Pancreas (tissue), 10 donors: ENCODE measurements at regions not wholly inside any gene's neighbourhood (a gene's known extent, or its start where the extent isn't known, plus 50 kb on each side); places are given as distances from the start of the nearest gene placed in this dataset.

Source experiments
- ATAC-seq, 4 donors: fragments of 200-7000 bp; cut with Tn5 transposase; one replicate each; pipeline versions ENCODE4 v1.8.0 to v1.9.1; 2020; ENCODE audit warnings: mild to moderate bottlenecking in 4 of 4, moderate library complexity in 4 of 4
- DNase-seq, 6 donors: peaks; one replicate each; pipeline ENCODE4 v3.0.0-alpha.2; 2020
- FAIRE-seq: peaks from 2 replicates; lab custom pipeline; 2012; peaks lifted over from hg19 to GRCh38; lab: Jason Lieb, UNC
- H3K27ac ChIP-seq, 4 donors: fragments of 200-600 bp; sonication (generic); 1 replicate in 3 of 4; 2 replicates in 1 of 4; pipeline versions ENCODE4 v1.5.0 to v1.8.0; 2020
- H3K27me3 ChIP-seq, 4 donors: fragments of 200-600 bp; one replicate each; pipeline ENCODE4 v1.8.0; 2021
- H3K36me3 ChIP-seq, 3 donors: fragments of 200-600 bp; sonication (generic) in 1 of 3; one replicate each; pipeline versions ENCODE4 v1.5.0 to v1.8.0; 2020 to 2021
- H3K4me1 ChIP-seq, 3 donors: fragments of 200-600 bp; one replicate each; pipeline ENCODE4 v1.8.0; 2021
- H3K4me3 ChIP-seq, 4 donors: fragments of 200-600 bp; sonication (generic) in 2 of 4; one replicate each; pipeline versions ENCODE4 v1.5.0 to v1.8.0; 2020 to 2021
- H3K9me3 ChIP-seq, 4 donors: fragments of 200-600 bp; one replicate each; pipeline ENCODE4 v1.8.0; 2021
- WGBS, 2 donors: extraction: QIAGEN DNeasy Blood & Tissue Kit; methylation state at CpG; one replicate each; pipeline ENCODE4 v1.1.7; 2013; 5-methylcytosine and 5-hydroxymethylcytosine counted together
- intact Hi-C, 3 donors: fragments of 100-400 bp; cut with DNase I; formaldehyde crosslinking; loops; one replicate each; pipeline versions ENCODE4 v1.11.1 to v1.14.2; 2022
- TF ChIP-seq, protein P1 (sequence below), 4 donors: fragments of 200-600 bp; sonication (generic) in 3 of 4; IDR thresholded peaks; one replicate each; pipeline versions ENCODE4 v1.5.0 to v1.8.0; 2021; ENCODE audit warnings: antibody characterized with exemption in 4 of 4
- donor health status: healthy with polysubstance abuse.
- donor health status: DM: no; HTN: no; CAD: no; lungs with moderate emphysema.
- donor health status: DM: no; HTN: no; CAD: no.
- donor health status: control.
- donor health status: control.
- donor health status: Bipolar disorder and iron deficiency.
- donor health status: DM: yes; HTN: yes; CAD: no.
- donor health status: DM: no; HTN: no; CAD: no.
- donor health status: DM: no; HTN: no; CAD: no.
- donor health status: DM: yes; HTN: yes; CAD: no.

- TF ChIP-seq, protein P1, sequence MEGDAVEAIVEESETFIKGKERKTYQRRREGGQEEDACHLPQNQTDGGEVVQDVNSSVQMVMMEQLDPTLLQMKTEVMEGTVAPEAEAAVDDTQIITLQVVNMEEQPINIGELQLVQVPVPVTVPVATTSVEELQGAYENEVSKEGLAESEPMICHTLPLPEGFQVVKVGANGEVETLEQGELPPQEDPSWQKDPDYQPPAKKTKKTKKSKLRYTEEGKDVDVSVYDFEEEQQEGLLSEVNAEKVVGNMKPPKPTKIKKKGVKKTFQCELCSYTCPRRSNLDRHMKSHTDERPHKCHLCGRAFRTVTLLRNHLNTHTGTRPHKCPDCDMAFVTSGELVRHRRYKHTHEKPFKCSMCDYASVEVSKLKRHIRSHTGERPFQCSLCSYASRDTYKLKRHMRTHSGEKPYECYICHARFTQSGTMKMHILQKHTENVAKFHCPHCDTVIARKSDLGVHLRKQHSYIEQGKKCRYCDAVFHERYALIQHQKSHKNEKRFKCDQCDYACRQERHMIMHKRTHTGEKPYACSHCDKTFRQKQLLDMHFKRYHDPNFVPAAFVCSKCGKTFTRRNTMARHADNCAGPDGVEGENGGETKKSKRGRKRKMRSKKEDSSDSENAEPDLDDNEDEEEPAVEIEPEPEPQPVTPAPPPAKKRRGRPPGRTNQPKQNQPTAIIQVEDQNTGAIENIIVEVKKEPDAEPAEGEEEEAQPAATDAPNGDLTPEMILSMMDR (IDR thresholded peaks at IDR 0.05) = peak; percentile 11 to 46 (median 40)
- peak overlapping the region in 1 of 4 donors; percentile 34 for H3K27ac ChIP-seq
- H3K27me3 ChIP-seq = no peaks in the 10 kb centered on the region
- WGBS, 2 donors = 10 to 11% methylated on average over 3 of the region's 3 CpGs
- FAIRE-seq (peak; percentile 9), ATAC-seq (peak; percentile 77 to 94 (median 90)), DNase-seq (peak in 5 of 6 donors; percentile 17 to 64 (median 39))
- peaks cover 0 to 12% (median 10%) of the 10 kb centered on the region in 3 donors for H3K4me1 ChIP-seq
- H3K36me3 ChIP-seq = no peaks in the 10 kb centered on the region
- no peaks in the 10 kb centered on the region for H3K9me3 ChIP-seq
- intact Hi-C loops = no loop called here
- H3K4me3 ChIP-seq = no peak overlapping the region
These were observed 265.5 kb upstream of the ADAMTSL1 start for GRCh38 chr9:18208166-18209059.

DNA sequence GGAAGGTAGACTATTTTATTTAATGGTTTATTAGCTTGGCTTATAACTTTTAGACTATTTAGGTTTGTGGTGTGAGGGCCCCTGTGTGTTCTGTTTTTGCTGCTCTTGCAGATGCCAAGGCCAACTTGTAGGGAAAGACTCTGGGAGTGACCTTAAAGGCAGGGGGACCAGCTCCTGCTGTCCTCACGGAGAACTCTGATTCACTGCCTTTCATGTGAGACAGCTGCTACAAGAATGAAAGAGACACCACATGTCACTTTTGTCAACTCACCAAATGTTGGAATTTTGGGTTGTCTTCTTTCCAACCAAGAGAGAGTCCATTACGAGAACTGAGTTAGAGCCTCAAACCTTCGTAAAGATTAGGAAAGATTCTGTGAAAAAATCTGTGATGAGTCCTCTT, 258.3 kb upstream of the ADAMTSL1 start:
- no peaks in the 10 kb centered on the region for H3K36me3 ChIP-seq
- H3K4me3 ChIP-seq = no peak overlapping the region
- WGBS, 2 donors = 71 to 84% methylated on average over 3 of the region's 3 CpGs
- ATAC-seq (no peak), DNase-seq (no peak), FAIRE-seq (no peak)
- no peak overlapping the region for H3K27ac ChIP-seq
- intact Hi-C loops = loop anchor here in 1 of 3 donors (5.0 kb wide), 1 partner anchor 408 kb away; no protein-coding TSS in a partner anchor
- TF ChIP-seq, protein P1 (IDR thresholded peaks at IDR 0.05) = no peak
- no peaks in the 10 kb centered on the region for H3K4me1 ChIP-seq
- no peaks in the 10 kb centered on the region for H3K27me3 ChIP-seq
- H3K9me3 ChIP-seq = no peaks in the 10 kb centered on the region

DNA sequence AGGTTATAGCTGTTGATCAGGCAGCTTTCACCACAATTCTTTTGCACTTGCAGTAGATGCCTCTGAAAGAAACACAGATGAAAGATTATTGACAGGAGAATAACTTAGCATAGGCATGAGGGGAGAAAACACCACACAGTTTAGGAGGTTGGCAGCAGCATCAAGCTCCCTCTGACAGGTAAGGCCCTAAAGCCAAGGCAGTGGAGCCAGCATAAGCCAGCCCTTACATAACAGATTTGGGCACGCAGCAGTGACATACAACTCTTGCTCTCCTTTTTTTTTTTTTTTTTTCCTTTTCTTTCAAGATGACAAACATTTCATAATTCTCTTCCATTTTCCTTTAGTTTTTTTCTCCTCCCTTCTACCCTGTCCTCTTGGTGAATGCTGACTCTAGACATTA, 257.6 kb upstream of the ADAMTSL1 start:
- no peaks in the 10 kb centered on the region for H3K36me3 ChIP-seq
- ATAC-seq (no peak), DNase-seq (no peak), FAIRE-seq (no peak)
- H3K9me3 ChIP-seq = no peaks in the 10 kb centered on the region
- no peaks in the 10 kb centered on the region for H3K27me3 ChIP-seq
- WGBS, 2 donors = 58 to 82% methylated on average over 1 of the region's 1 CpG
- no peak overlapping the region for H3K27ac ChIP-seq
- H3K4me1 ChIP-seq = no peaks in the 10 kb centered on the region
- no peak overlapping the region for H3K4me3 ChIP-seq
- TF ChIP-seq, protein P1 (IDR thresholded peaks at IDR 0.05) = no peak
- intact Hi-C loops = loop anchor here in 1 of 3 donors (5.0 kb wide), 1 partner anchor 409 kb away; no protein-coding TSS in a partner anchor

GRCh38 chr9:18228101-18228500, 245.9 kb upstream of the ADAMTSL1 start:
- no peak overlapping the region for H3K27ac ChIP-seq
- 69 to 82% methylated on average over 3 of the region's 3 CpGs for WGBS, 2 donors

More at GRCh38 chr9:18228101-18228500, 245.9 kb upstream of the ADAMTSL1 start:
- Histone ChIP-seq H3K4me3 (no peak overlapping the region), H3K36me3 (no peaks in the 10 kb centered on the region), H3K9me3 (no peaks in the 10 kb centered on the region), H3K4me1 (no peaks in the 10 kb centered on the region), H3K27me3 (no peaks in the 10 kb centered on the region)
- intact Hi-C loops = no loop called here
- ATAC-seq (no peak), FAIRE-seq (no peak), DNase-seq (no peak)
- TF ChIP-seq, protein P1 (IDR thresholded peaks at IDR 0.05) = no peak
